ENCODE measurements at regions not wholly inside any gene's neighbourhood (a gene's known extent, or its start where the extent isn't known, plus 50 kb on each side); places are given as distances from the start of the nearest gene placed in this dataset.

GRCh38 chr2:107502539-107502938 lies 324.2 kb upstream of the RGPD4 start:
- Histone ChIP-seq H3K4me3 (no peak overlapping the region), H3K9me3 (no peaks in the 10 kb centered on the region), H3K27ac (no peak overlapping the region), H3K27me3 (no peaks in the 10 kb centered on the region), H3K36me3 (no peaks in the 10 kb centered on the region), H3K4me1 (no peaks in the 10 kb centered on the region)
- TF ChIP-seq POLR2A (IDR thresholded peaks at IDR 0.05) (no peak), CTCF (IDR thresholded peaks at IDR 0.05) (no peak)
- no peak for DNase-seq

- Histone ChIP-seq H3K4me3 (no peak overlapping the region), H3K27me3 (no peaks in the 10 kb centered on the region), H3K4me1 (no peaks in the 10 kb centered on the region), H3K9me3 (no peaks in the 10 kb centered on the region), H3K27ac (no peak overlapping the region), H3K36me3 (no peaks in the 10 kb centered on the region)
- TF ChIP-seq POLR2A (IDR thresholded peaks at IDR 0.05) (no peak), CTCF (IDR thresholded peaks at IDR 0.05) (no peak)
- DNase-seq = no peak
Measured at GRCh38 chr2:107511970-107512789, 314.5 kb upstream of the RGPD4 start.

GRCh38 chr2:107525406-107525805 lies 301.3 kb upstream of the RGPD4 start:
- no peak for DNase-seq
- Histone ChIP-seq H3K36me3 (no peaks in the 10 kb centered on the region), H3K27ac (no peak overlapping the region), H3K9me3 (no peaks in the 10 kb centered on the region), H3K27me3 (no peaks in the 10 kb centered on the region), H3K4me1 (no peaks in the 10 kb centered on the region), H3K4me3 (no peak overlapping the region)
- no peak for TF ChIP-seq POLR2A (IDR thresholded peaks at IDR 0.05)
- TF ChIP-seq CTCF (IDR thresholded peaks at IDR 0.05) = no peak

- no peak for DNase-seq
- H3K27ac ChIP-seq = no peak overlapping the region
- TF ChIP-seq CTCF (IDR thresholded peaks at IDR 0.05) (no peak), POLR2A (IDR thresholded peaks at IDR 0.05) (no peak)
- no peak overlapping the region for H3K4me3 ChIP-seq
- H3K36me3 ChIP-seq = no peaks in the 10 kb centered on the region
- no peaks in the 10 kb centered on the region for H3K27me3 ChIP-seq
- H3K4me1 ChIP-seq = no peaks in the 10 kb centered on the region
- H3K9me3 ChIP-seq = no peaks in the 10 kb centered on the region
Measured at GRCh38 chr2:107529146-107529545, 297.5 kb upstream of the RGPD4 start.

- no peak for DNase-seq
- Histone ChIP-seq H3K36me3 (no peaks in the 10 kb centered on the region), H3K9me3 (no peaks in the 10 kb centered on the region), H3K4me1 (no peaks in the 10 kb centered on the region), H3K27me3 (no peaks in the 10 kb centered on the region), H3K27ac (no peak overlapping the region), H3K4me3 (no peak overlapping the region)
- TF ChIP-seq POLR2A (IDR thresholded peaks at IDR 0.05) (no peak), CTCF (IDR thresholded peaks at IDR 0.05) (no peak)
Measured at GRCh38 chr2:107530046-107530445, 296.6 kb upstream of the RGPD4 start.
